DND-41 (cell line): ENCODE measurements at regions not wholly inside any gene's neighbourhood (a gene's known extent, or its start where the extent isn't known, plus 50 kb on each side); places are given as distances from the start of the nearest gene placed in this dataset.

ENCODE experiments used
- ATAC-seq: fragments of 200-7000 bp; cut with Tn5 transposase; 3 replicates; pipeline ENCODE4 v1.9.1; 2021; ENCODE audit warnings: low read depth; ENCODE audit not compliant: insufficient read depth
- DNase-seq: peaks from one replicate; pipeline ENCODE4 v3.0.0-alpha.2; 2020
- H2AFZ ChIP-seq: 2 replicates; pipeline ENCODE4 v1.6.0; 2012; ENCODE audit warnings: low read depth, low read length
- H3K27ac ChIP-seq: 2 replicates; pipeline ENCODE4 v1.5.1; 2012; ENCODE audit warnings: low read length, inconsistent platforms
- H3K27me3 ChIP-seq: fragments of 200-600 bp; sonication (generic); 2 replicates; pipeline ENCODE4 v1.6.0; 2012; ENCODE audit warnings: low read length, mild to moderate bottlenecking, inconsistent platforms; ENCODE audit not compliant: insufficient read depth, poor library complexity
- H3K36me3 ChIP-seq: 2 replicates; pipeline ENCODE4 v1.5.1; 2012; ENCODE audit warnings: low read length, inconsistent platforms; ENCODE audit not compliant: insufficient read depth
- H3K4me1 ChIP-seq: 2 replicates; pipeline ENCODE4 v1.5.1; 2012; ENCODE audit warnings: mild to moderate bottlenecking, low read length; ENCODE audit not compliant: insufficient read depth
- H3K4me2 ChIP-seq: 2 replicates; pipeline ENCODE4 v1.6.0; 2012; ENCODE audit warnings: mild to moderate bottlenecking, moderate library complexity, low read length, inconsistent platforms; ENCODE audit not compliant: insufficient read depth
- H3K4me3 ChIP-seq, 2 experiments: fragments of 200-600 bp in 1 of 2; shearing (Covaris generic) in 1 of 2; 2 replicates each; pipeline ENCODE4 v1.5.1; 2012 to 2016; ENCODE audit warnings: inconsistent platforms in 2 of 2, low read length in 2 of 2, mild to moderate bottlenecking in 2 of 2, low read depth in 1 of 2, moderate library complexity in 1 of 2
- H3K79me2 ChIP-seq: 2 replicates; pipeline ENCODE4 v1.6.0; 2012; ENCODE audit warnings: low read length, inconsistent platforms; ENCODE audit not compliant: insufficient read depth
- H3K9ac ChIP-seq: 2 replicates; pipeline ENCODE4 v1.6.0; 2012; ENCODE audit warnings: low read depth, mild to moderate bottlenecking, inconsistent platforms, low read length, moderate library complexity
- H3K9me3 ChIP-seq: 2 replicates; pipeline ENCODE4 v1.5.1; 2012; ENCODE audit warnings: low read length, moderate library complexity, mild to moderate bottlenecking, inconsistent platforms; ENCODE audit not compliant: insufficient read depth, severe bottlenecking
- H4K20me1 ChIP-seq: 2 replicates; pipeline ENCODE4 v1.6.0; 2012; ENCODE audit warnings: low read length; ENCODE audit not compliant: insufficient read depth
- EZH2 ChIP-seq: IDR thresholded peaks from 3 replicates; pipeline ENCODE4 v1.6.1; 2012; ENCODE audit warnings: borderline replicate concordance, low read depth, mild to moderate bottlenecking, moderate library complexity, low read length, inconsistent platforms; ENCODE audit not compliant: severe bottlenecking
- TF ChIP-seq, protein P1 (sequence below): IDR thresholded peaks from 2 replicates; pipeline ENCODE4 v1.5.1; 2012; ENCODE audit warnings: borderline replicate concordance, low read length, moderate library complexity, mild to moderate bottlenecking; ENCODE audit not compliant: poor library complexity, severe bottlenecking; ENCODE audit errors: extremely low read depth

DNA sequence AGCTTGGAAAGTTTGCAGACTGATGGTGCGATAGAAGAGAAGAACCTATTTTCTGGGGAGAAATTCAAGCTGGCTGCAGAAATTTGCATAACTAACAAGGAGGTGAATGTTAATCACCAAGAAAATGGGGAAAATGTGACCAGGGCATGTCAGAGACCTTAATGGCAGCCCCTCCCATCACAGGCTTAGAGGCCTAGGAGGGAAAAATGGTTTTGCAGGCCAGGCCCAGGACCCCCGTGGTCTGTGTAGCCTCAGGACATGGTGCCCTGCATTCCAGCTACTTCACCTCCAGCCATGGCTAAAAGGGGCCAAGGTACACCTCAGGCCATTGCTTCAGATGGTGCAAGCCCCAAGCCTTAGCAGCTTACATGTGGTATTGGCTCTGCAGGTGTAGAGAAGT, 207.1 kb upstream of the CXorf66 start:
- no peak overlapping the region for H2AFZ ChIP-seq
- no peaks in the 10 kb centered on the region for H3K79me2 ChIP-seq
- H4K20me1 ChIP-seq, result no peaks in the 10 kb centered on the region
- ATAC-seq (no peak), DNase-seq (no peak)
- H3K36me3 ChIP-seq, result no peaks in the 10 kb centered on the region
- no peaks in the 10 kb centered on the region for H3K4me1 ChIP-seq
- no peaks in the 10 kb centered on the region for H3K9me3 ChIP-seq
- no peak overlapping the region for H3K9ac ChIP-seq
- no peak for TF ChIP-seq EZH2
- TF ChIP-seq, protein P1, sequence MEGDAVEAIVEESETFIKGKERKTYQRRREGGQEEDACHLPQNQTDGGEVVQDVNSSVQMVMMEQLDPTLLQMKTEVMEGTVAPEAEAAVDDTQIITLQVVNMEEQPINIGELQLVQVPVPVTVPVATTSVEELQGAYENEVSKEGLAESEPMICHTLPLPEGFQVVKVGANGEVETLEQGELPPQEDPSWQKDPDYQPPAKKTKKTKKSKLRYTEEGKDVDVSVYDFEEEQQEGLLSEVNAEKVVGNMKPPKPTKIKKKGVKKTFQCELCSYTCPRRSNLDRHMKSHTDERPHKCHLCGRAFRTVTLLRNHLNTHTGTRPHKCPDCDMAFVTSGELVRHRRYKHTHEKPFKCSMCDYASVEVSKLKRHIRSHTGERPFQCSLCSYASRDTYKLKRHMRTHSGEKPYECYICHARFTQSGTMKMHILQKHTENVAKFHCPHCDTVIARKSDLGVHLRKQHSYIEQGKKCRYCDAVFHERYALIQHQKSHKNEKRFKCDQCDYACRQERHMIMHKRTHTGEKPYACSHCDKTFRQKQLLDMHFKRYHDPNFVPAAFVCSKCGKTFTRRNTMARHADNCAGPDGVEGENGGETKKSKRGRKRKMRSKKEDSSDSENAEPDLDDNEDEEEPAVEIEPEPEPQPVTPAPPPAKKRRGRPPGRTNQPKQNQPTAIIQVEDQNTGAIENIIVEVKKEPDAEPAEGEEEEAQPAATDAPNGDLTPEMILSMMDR, result no peak
- H3K27ac ChIP-seq, result no peak overlapping the region
- no peak overlapping the region for H3K4me2 ChIP-seq
- no peak overlapping the region for H3K4me3 ChIP-seq
- H3K27me3 ChIP-seq, result no peaks in the 10 kb centered on the region

DNA sequence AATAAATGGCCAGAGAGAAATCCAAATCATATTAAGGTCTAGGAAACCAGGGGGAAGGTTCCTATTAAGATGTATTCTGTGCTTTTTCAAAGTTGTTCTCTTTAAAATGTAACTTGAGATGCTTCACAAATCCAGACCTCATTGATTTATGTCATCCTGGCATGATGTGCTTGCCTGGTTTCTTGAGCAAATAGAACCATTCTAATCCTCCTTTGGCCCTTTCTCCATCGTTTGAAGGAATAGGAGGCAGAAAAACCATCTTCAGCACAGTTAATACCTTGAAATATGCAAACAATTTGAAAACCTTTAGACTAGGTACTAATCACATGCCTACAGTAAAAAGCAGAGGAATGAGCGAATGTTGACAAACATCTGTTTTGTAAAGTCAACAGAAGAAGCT, 202.2 kb upstream of the CXorf66 start:
- H3K27me3 ChIP-seq, result no peaks in the 10 kb centered on the region
- no peaks in the 10 kb centered on the region for H3K9me3 ChIP-seq
- DNase-seq, result no peak

DNA sequence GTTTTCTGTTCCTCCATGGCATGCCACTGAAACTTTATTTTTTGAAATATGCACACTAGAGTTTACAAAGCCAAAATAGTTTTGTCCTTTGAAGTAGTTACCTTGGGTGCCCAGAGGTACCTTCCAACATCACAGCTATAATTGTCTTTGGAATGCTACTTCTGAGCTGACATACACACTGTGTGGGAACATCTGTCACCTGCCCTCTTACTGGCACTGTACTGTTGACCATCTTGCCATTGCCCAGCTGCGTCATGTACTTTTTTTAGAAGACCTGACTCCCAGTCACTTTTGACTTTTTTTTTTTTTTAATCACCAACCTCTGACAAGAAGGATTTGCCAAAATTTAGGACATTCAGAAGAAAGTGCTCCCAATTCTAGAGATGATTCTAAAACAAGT, 200.5 kb upstream of the CXorf66 start:
- Histone ChIP-seq H3K27me3 (no peaks in the 10 kb centered on the region), H2AFZ (no peak overlapping the region)
- TF ChIP-seq EZH2, result no peak
- TF ChIP-seq, protein P1, result no peak

More for the DNA sequence above, 202.2 kb upstream of the CXorf66 start:
- no peak for TF ChIP-seq EZH2
- TF ChIP-seq, protein P1, result no peak
- Histone ChIP-seq H3K4me1 (no peaks in the 10 kb centered on the region), H3K9ac (no peak overlapping the region), H3K4me3 (no peak overlapping the region), H4K20me1 (no peaks in the 10 kb centered on the region), H3K79me2 (no peaks in the 10 kb centered on the region), H3K36me3 (no peaks in the 10 kb centered on the region), H3K4me2 (no peak overlapping the region), H2AFZ (no peak overlapping the region), H3K27ac (no peak overlapping the region)
- no peak for ATAC-seq

DNA sequence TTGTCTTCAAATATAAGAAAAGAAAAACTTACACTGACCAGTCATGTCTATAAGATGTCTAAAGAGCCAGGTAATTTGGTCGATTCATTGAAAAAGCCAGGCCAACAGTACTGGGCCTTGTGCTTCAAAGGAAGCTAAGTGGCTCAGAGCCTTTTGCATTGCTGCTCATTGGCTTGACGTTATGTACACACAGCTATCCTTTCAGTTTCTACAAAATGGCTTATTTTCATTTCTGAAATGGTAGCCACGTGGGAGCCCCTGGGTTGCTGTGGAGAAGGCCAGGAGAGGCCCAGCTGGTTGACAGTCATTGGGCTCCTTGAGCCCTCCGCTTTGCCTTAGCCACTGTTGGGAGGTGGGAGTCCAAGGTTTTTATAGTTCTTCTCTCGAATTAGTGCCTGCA, 199.1 kb upstream of the CXorf66 start:
- H2AFZ ChIP-seq, result no peak overlapping the region
- H3K27ac ChIP-seq, result no peak overlapping the region
- ATAC-seq (no peak), DNase-seq (no peak)
- H3K4me2 ChIP-seq, result no peak overlapping the region
- H3K9ac ChIP-seq, result no peak overlapping the region
- no peaks in the 10 kb centered on the region for H3K9me3 ChIP-seq
- no peaks in the 10 kb centered on the region for H3K36me3 ChIP-seq
- no peak overlapping the region for H3K4me3 ChIP-seq
- TF ChIP-seq EZH2, result no peak
- TF ChIP-seq, protein P1, result no peak
- H3K27me3 ChIP-seq, result no peaks in the 10 kb centered on the region
- no peaks in the 10 kb centered on the region for H4K20me1 ChIP-seq
- H3K79me2 ChIP-seq, result no peaks in the 10 kb centered on the region
- H3K4me1 ChIP-seq, result no peaks in the 10 kb centered on the region

More for the DNA sequence above, 200.5 kb upstream of the CXorf66 start:
- no peak for DNase-seq
- no peaks in the 10 kb centered on the region for H3K4me1 ChIP-seq
- no peak for ATAC-seq
- H3K36me3 ChIP-seq, result no peaks in the 10 kb centered on the region
- H3K4me2 ChIP-seq, result no peak overlapping the region
- no peak overlapping the region for H3K9ac ChIP-seq
- no peaks in the 10 kb centered on the region for H4K20me1 ChIP-seq
- H3K79me2 ChIP-seq, result no peaks in the 10 kb centered on the region
- H3K4me3 ChIP-seq, result no peak overlapping the region
- H3K27ac ChIP-seq, result no peak overlapping the region
- H3K9me3 ChIP-seq, result no peaks in the 10 kb centered on the region
